PC-9 (cell line): ENCODE measurements at regions not wholly inside any gene's neighbourhood (a gene's known extent, or its start where the extent isn't known, plus 50 kb on each side); places are given as distances from the start of the nearest gene placed in this dataset.
"Not testable (repeated sequence)": the region's sequence is repeated elsewhere in the genome, so short reads cannot be mapped to it uniquely, and the experiment has no call there.

Experiments used
- EZH2 ChIP-seq: fragments of 200-600 bp; sonication (generic); IDR thresholded peaks from 2 replicates; pipeline ENCODE4 v1.8.0; 2017; ENCODE audit warnings: antibody characterized with exemption, low read depth
- TF ChIP-seq, protein P1 (sequence below): fragments of 200-600 bp; sonication (generic); conservative IDR thresholded peaks from 2 replicates; pipeline ENCODE4 v1.6.1; 2017; ENCODE audit warnings: mixed run types, antibody characterized with exemption, mild to moderate bottlenecking, moderate library complexity

DNA sequence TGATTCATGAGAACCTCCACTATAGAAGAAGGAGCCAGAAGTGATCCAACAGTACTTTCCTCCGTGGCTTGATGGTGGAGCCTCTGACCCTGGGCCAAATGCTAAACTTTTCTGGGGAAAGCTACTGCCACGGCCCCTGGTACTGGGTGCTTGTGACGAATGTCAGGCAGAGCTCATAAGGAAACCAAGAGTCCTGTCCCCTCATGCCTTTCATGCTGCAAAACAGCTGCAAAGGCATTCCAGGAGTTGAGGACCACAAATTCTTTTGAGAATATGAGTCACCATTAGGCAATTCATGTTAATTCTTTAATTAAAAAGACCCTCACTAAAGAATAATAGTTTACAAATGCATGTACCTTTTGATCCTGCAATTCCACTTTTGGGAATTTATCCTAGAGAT lies 700.4 kb upstream of the FAM241A start:
- TF ChIP-seq, protein P1, sequence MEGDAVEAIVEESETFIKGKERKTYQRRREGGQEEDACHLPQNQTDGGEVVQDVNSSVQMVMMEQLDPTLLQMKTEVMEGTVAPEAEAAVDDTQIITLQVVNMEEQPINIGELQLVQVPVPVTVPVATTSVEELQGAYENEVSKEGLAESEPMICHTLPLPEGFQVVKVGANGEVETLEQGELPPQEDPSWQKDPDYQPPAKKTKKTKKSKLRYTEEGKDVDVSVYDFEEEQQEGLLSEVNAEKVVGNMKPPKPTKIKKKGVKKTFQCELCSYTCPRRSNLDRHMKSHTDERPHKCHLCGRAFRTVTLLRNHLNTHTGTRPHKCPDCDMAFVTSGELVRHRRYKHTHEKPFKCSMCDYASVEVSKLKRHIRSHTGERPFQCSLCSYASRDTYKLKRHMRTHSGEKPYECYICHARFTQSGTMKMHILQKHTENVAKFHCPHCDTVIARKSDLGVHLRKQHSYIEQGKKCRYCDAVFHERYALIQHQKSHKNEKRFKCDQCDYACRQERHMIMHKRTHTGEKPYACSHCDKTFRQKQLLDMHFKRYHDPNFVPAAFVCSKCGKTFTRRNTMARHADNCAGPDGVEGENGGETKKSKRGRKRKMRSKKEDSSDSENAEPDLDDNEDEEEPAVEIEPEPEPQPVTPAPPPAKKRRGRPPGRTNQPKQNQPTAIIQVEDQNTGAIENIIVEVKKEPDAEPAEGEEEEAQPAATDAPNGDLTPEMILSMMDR = not testable (repeated sequence)
- not testable (repeated sequence) for TF ChIP-seq EZH2
